HL-60 (cell line): ENCODE measurements at regions not wholly inside any gene's neighbourhood (a gene's known extent, or its start where the extent isn't known, plus 50 kb on each side); places are given as distances from the start of the nearest gene placed in this dataset.

Source experiments
- DNase-seq, 2 experiments: peaks; one replicate each; pipeline ENCODE4 v3.0.0-alpha.2; 2010 to 2020; ENCODE audit warnings: low read depth in 1 of 2, low spot score in 1 of 2
- H3K27ac ChIP-seq: fragments of 250-450 bp; sonication (Bioruptor Pico); replicated peaks from 2 replicates; pipeline ENCODE4 v1.5.1; 2020; ENCODE audit warnings: mild to moderate bottlenecking, moderate library complexity
- H3K27me3 ChIP-seq: fragments of 250-450 bp; sonication (Bioruptor Pico); 2 replicates; pipeline ENCODE4 v1.5.1; 2021; ENCODE audit warnings: mild to moderate bottlenecking, moderate library complexity; ENCODE audit not compliant: insufficient read depth, poor library complexity, severe bottlenecking
- H3K4me3 ChIP-seq: replicated peaks from 2 replicates; pipeline ENCODE4 v1.5.1; 2011; ENCODE audit warnings: mild to moderate bottlenecking, control low read depth, low read length; ENCODE audit not compliant: insufficient read depth
- CTCF ChIP-seq: IDR thresholded peaks from one replicate; pipeline ENCODE4 v1.5.1; 2011; ENCODE audit warnings: low read length, control low read depth, inconsistent platforms; ENCODE audit not compliant: insufficient read depth
- GABPA ChIP-seq: IDR thresholded peaks from 2 replicates; pipeline ENCODE4 v1.6.1; 2012; ENCODE audit warnings: low read depth
- POLR2AphosphoS5 ChIP-seq: IDR thresholded peaks from 2 replicates; pipeline ENCODE4 v1.6.1; 2012; ENCODE audit warnings: low read depth
- SPI1 ChIP-seq: IDR thresholded peaks from 2 replicates; pipeline ENCODE4 v1.6.1; 2012; ENCODE audit warnings: low read depth, mild to moderate bottlenecking, borderline replicate concordance
- TF ChIP-seq, protein P1 (sequence below): IDR thresholded peaks from 2 replicates; pipeline ENCODE4 v1.6.1; 2012; ENCODE audit warnings: low read depth; ENCODE audit not compliant: insufficient replicate concordance

DNA sequence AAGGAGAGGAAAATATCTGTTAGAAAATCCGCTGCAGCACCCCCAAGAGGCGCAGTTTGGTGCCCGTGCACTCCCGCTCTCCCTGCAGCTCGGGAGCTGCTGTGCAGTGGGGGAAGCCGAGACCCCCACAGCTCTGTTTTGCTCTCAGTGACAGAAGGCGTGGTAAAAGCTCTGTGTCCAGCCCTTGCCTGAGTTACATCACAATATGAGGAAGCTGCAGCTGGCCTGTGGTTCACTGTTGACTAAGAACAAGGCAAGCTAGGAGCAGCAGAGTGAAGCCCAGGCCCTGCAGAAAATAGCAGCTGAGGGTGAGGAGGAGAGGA is 88.5 kb upstream of the ADRA2C start:
- no peaks in the 10 kb centered on the region for H3K27me3 ChIP-seq
- no peak overlapping the region for H3K27ac ChIP-seq
- TF ChIP-seq GABPA (no peak), POLR2AphosphoS5 (no peak), CTCF (no peak), SPI1 (no peak)
- TF ChIP-seq, protein P1, sequence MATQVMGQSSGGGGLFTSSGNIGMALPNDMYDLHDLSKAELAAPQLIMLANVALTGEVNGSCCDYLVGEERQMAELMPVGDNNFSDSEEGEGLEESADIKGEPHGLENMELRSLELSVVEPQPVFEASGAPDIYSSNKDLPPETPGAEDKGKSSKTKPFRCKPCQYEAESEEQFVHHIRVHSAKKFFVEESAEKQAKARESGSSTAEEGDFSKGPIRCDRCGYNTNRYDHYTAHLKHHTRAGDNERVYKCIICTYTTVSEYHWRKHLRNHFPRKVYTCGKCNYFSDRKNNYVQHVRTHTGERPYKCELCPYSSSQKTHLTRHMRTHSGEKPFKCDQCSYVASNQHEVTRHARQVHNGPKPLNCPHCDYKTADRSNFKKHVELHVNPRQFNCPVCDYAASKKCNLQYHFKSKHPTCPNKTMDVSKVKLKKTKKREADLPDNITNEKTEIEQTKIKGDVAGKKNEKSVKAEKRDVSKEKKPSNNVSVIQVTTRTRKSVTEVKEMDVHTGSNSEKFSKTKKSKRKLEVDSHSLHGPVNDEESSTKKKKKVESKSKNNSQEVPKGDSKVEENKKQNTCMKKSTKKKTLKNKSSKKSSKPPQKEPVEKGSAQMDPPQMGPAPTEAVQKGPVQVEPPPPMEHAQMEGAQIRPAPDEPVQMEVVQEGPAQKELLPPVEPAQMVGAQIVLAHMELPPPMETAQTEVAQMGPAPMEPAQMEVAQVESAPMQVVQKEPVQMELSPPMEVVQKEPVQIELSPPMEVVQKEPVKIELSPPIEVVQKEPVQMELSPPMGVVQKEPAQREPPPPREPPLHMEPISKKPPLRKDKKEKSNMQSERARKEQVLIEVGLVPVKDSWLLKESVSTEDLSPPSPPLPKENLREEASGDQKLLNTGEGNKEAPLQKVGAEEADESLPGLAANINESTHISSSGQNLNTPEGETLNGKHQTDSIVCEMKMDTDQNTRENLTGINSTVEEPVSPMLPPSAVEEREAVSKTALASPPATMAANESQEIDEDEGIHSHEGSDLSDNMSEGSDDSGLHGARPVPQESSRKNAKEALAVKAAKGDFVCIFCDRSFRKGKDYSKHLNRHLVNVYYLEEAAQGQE, result no peak
- DNase-seq, result peak in 1 of 2 experiments; percentile 60
- H3K4me3 ChIP-seq, result no peak overlapping the region

DNA sequence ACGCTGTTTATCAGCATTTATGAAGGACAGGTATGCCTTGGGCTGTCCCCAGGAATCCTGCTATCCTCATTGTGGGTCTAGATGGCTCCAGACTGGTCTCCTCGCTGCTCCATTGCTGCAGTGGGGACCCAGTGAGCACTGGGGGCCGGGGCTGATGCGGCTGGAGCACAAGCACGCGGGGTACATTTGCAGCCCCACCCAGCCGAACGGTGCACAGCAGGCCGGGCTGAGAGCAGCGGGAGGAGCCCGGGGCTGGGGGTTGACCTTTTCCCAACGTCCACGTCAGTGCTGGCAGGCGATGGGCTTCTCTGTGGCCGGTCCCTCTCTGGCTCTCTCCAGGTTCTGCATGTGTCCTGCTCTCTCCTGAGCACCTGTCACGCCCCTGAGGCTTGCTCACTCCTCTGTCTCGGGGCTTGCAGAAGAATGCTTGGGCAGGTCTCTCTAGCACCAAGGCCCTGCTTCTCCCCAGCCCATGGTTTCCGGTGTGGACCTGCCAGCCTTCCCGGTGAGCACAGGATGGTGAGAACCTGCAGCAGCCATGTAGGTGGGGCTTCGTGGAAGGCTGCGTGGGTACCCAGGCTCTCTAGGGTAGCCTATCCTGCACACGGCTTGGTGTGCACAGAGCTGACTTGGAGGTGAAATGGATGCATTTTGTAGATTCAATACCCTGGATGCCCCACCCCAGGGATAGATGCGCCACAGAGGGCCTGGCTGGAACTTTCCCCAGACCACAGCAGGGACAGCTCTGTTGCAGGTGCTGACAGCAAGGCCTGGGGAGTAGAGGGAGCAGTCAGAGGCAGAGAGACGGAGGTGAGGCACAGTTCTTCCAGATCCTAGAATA is 89.1 kb upstream of the ADRA2C start:
- no peak overlapping the region for H3K4me3 ChIP-seq
- no peak overlapping the region for H3K27ac ChIP-seq
- TF ChIP-seq CTCF (no peak), GABPA (no peak), POLR2AphosphoS5 (no peak), SPI1 (no peak)
- TF ChIP-seq, protein P1, result no peak
- no peaks in the 10 kb centered on the region for H3K27me3 ChIP-seq
- DNase-seq, result no peak

GRCh38 chr4:3676196-3676595 is 90.0 kb upstream of the ADRA2C start:
- Histone ChIP-seq H3K27ac (no peak overlapping the region), H3K4me3 (no peak overlapping the region), H3K27me3 (no peaks in the 10 kb centered on the region)
- DNase-seq, result no peak
- no peak for TF ChIP-seq SPI1
- TF ChIP-seq, protein P1, result no peak
- TF ChIP-seq GABPA, result no peak
- no peak for TF ChIP-seq POLR2AphosphoS5
- TF ChIP-seq CTCF, result no peak
